GM23338 (cell line): ENCODE measurements at regions not wholly inside any gene's neighbourhood (a gene's known extent, or its start where the extent isn't known, plus 50 kb on each side); places are given as distances from the start of the nearest gene placed in this dataset.

ENCODE experiments used
- ATAC-seq: fragments of 200-7000 bp; cut with Tn5 transposase; 3 replicates; pipeline ENCODE4 v1.9.1; 2020
- DNase-seq: peaks from one replicate; pipeline ENCODE4 v3.0.0-alpha.2; 2015; ENCODE audit warnings: low spot score
- H2AFZ ChIP-seq: fragments of 200-600 bp; sonication (generic); 2 replicates; pipeline ENCODE4 v1.8.0; 2016; ENCODE audit warnings: antibody characterized with exemption, mild to moderate bottlenecking, moderate library complexity
- H3F3A ChIP-seq: fragments of 200-600 bp; sonication (generic); replicated peaks from 2 replicates; pipeline ENCODE4 v1.8.0; 2017; ENCODE audit warnings: antibody characterized with exemption, mixed run types, low read depth
- H3K27ac ChIP-seq: fragments of 200-600 bp; sonication (generic); 2 replicates; pipeline ENCODE4 v1.6.1; 2016; ENCODE audit warnings: low read depth
- H3K27me3 ChIP-seq: fragments of 200-600 bp; sonication (generic); 2 replicates; pipeline ENCODE4 v1.8.0; 2016; ENCODE audit warnings: mild to moderate bottlenecking, mixed run types, moderate library complexity; ENCODE audit not compliant: insufficient read depth
- H3K36me3 ChIP-seq: fragments of 200-600 bp; sonication (generic); 2 replicates; pipeline ENCODE4 v1.8.0; 2016; ENCODE audit warnings: mild to moderate bottlenecking; ENCODE audit not compliant: insufficient read depth
- H3K4me1 ChIP-seq: fragments of 200-600 bp; sonication (generic); 2 replicates; pipeline ENCODE4 v1.8.0; 2016; ENCODE audit warnings: mild to moderate bottlenecking, moderate library complexity; ENCODE audit not compliant: insufficient read depth
- H3K4me2 ChIP-seq: fragments of 200-600 bp; sonication (generic); 2 replicates; pipeline ENCODE4 v1.7.1; 2017; ENCODE audit warnings: mixed run types
- H3K4me3 ChIP-seq: fragments of 200-600 bp; sonication (generic); 2 replicates; pipeline ENCODE4 v1.6.1; 2016; ENCODE audit warnings: mixed run types
- H3K79me2 ChIP-seq: fragments of 200-600 bp; sonication (generic); replicated peaks from 2 replicates; pipeline ENCODE4 v1.8.0; 2017; ENCODE audit warnings: mild to moderate bottlenecking; ENCODE audit not compliant: insufficient read depth
- H3K9me2 ChIP-seq: fragments of 200-600 bp; sonication (generic); 2 replicates; pipeline ENCODE4 v1.8.0; 2017; ENCODE audit not compliant: insufficient read depth
- H4K20me1 ChIP-seq: fragments of 200-600 bp; sonication (generic); replicated peaks from 2 replicates; pipeline ENCODE4 v1.8.0; 2017; ENCODE audit warnings: mild to moderate bottlenecking; ENCODE audit not compliant: insufficient read depth
- H3K27ac Mint-ChIP-seq: 2 replicates; pipeline ENCODE4 v1.8.0; 2020; ENCODE audit warnings: inconsistent platforms, mild to moderate bottlenecking, moderate library complexity, mixed read lengths
- H3K27me3 Mint-ChIP-seq: 3 replicates; pipeline ENCODE4 v1.8.0; 2022; ENCODE audit warnings: low read depth, mild to moderate bottlenecking, moderate library complexity, mixed read lengths, inconsistent platforms; ENCODE audit not compliant: insufficient read depth, poor library complexity
- H3K36me3 Mint-ChIP-seq: 3 replicates; pipeline ENCODE4 v1.8.0; 2021; ENCODE audit warnings: low read depth, mild to moderate bottlenecking, inconsistent platforms, moderate library complexity, mixed read lengths
- H3K4me1 Mint-ChIP-seq: 3 replicates; pipeline ENCODE4 v1.8.0; 2020; ENCODE audit warnings: mild to moderate bottlenecking, inconsistent platforms, mixed read lengths
- H3K4me3 Mint-ChIP-seq: 3 replicates; pipeline ENCODE4 v1.8.0; 2021; ENCODE audit warnings: moderate library complexity, mild to moderate bottlenecking, inconsistent platforms, mixed read lengths
- H3K9me3 Mint-ChIP-seq: 3 replicates; pipeline ENCODE4 v1.8.0; 2020; ENCODE audit warnings: moderate library complexity, mild to moderate bottlenecking, inconsistent platforms, mixed read lengths
- ETS1 ChIP-seq: IDR thresholded peaks from 2 replicates; pipeline ENCODE4 v1.6.1; 2016; ENCODE audit warnings: antibody characterized with exemption
- JUNB ChIP-seq: IDR thresholded peaks from one replicate; pipeline ENCODE4 v1.6.1; 2016; ENCODE audit warnings: antibody characterized with exemption; ENCODE audit not compliant: unreplicated experiment
- NANOG ChIP-seq: IDR thresholded peaks from 2 replicates; pipeline ENCODE4 v1.6.1; 2016; ENCODE audit warnings: antibody characterized with exemption, borderline replicate concordance
- REST ChIP-seq: IDR thresholded peaks from one replicate; pipeline ENCODE4 v1.6.1; 2018; ENCODE audit warnings: antibody characterized with exemption; ENCODE audit not compliant: unreplicated experiment
- STAT1 ChIP-seq: IDR thresholded peaks from one replicate; pipeline ENCODE4 v1.6.1; 2016; ENCODE audit warnings: antibody characterized with exemption; ENCODE audit not compliant: unreplicated experiment
- ZNF114 ChIP-seq: fragments of 250-450 bp; sonication (Bioruptor Pico); IDR thresholded peaks from 2 replicates; pipeline ENCODE4 v1.5.0; 2020; ENCODE audit warnings: mild to moderate bottlenecking, moderate library complexity
- ZNF331 ChIP-seq: fragments of 250-450 bp; sonication (Bioruptor Pico); IDR thresholded peaks from 2 replicates; pipeline ENCODE4 v1.5.0; 2020; ENCODE audit warnings: low read depth, mild to moderate bottlenecking, moderate library complexity

- Histone ChIP-seq H3K27ac (no peak overlapping the region), H3F3A (no peaks in the 10 kb centered on the region), H4K20me1 (no peaks in the 10 kb centered on the region), H3K27me3 (no peaks in the 10 kb centered on the region), H3K4me1 (peaks cover 60% of the 10 kb centered on the region), H3K9me2 (0 out of 2 replicates have a peak, but pooled peaks cover 5% of the 10 kb centered on the region), H3K79me2 (no peaks in the 10 kb centered on the region), H3K4me3 (peak overlapping the region; percentile 25; the same call in 1 of the 2 replicates), H2AFZ (no peak overlapping the region), H3K36me3 (no peaks in the 10 kb centered on the region), H3K4me2 (peak overlapping the region; percentile 62)
- peaks cover 25% of the 10 kb centered on the region for H3K9me3 Mint-ChIP-seq
- peaks cover 23% of the 10 kb centered on the region for H3K36me3 Mint-ChIP-seq
- TF ChIP-seq ETS1, result no peak
- TF ChIP-seq JUNB, result no peak
- TF ChIP-seq NANOG, result peak; percentile 62
- no peak for TF ChIP-seq REST
- H3K27ac Mint-ChIP-seq, result peak overlapping the region; percentile 18; the same call in 1 of the 2 replicates
- peaks cover 58% of the 10 kb centered on the region for H3K4me1 Mint-ChIP-seq
- peaks cover 4% of the 10 kb centered on the region for H3K27me3 Mint-ChIP-seq
- DNase-seq, result no peak
- ATAC-seq, result no peak
- peak overlapping the region; percentile 35; the same call in 1 of the 3 replicates for H3K4me3 Mint-ChIP-seq
Observed at GRCh38 chr9:104260004-104260403, 165.9 kb downstream of the SMC2 start.

GRCh38 chr9:104263942-104264341 is 169.8 kb downstream of the SMC2 start:
- no peaks in the 10 kb centered on the region for H3K36me3 Mint-ChIP-seq
- peaks cover 6% of the 10 kb centered on the region; the same call in 2 of the 3 replicates for H3K9me3 Mint-ChIP-seq
- H3K4me1 Mint-ChIP-seq, result peaks cover 35% of the 10 kb centered on the region
- no peaks in the 10 kb centered on the region for H3F3A ChIP-seq
- DNase-seq (no peak), ATAC-seq (no peak)
- H3K79me2 ChIP-seq, result no peaks in the 10 kb centered on the region
- no peaks in the 10 kb centered on the region for H4K20me1 ChIP-seq
- H3K27me3 Mint-ChIP-seq, result no peaks in the 10 kb centered on the region
- no peak overlapping the region for H3K4me2 ChIP-seq
- peak overlapping the region; percentile 24; the same call in 1 of the 2 replicates for H2AFZ ChIP-seq
- H3K36me3 ChIP-seq, result no peaks in the 10 kb centered on the region
- H3K9me2 ChIP-seq, result 0 out of 2 replicates have a peak, but pooled peaks cover 5% of the 10 kb centered on the region
- H3K27ac Mint-ChIP-seq, result no peak overlapping the region
- no peak overlapping the region for H3K27ac ChIP-seq
- no peak overlapping the region for H3K4me3 ChIP-seq
- no peaks in the 10 kb centered on the region for H3K27me3 ChIP-seq
- no peak overlapping the region for H3K4me3 Mint-ChIP-seq
- peaks cover 34% of the 10 kb centered on the region for H3K4me1 ChIP-seq
- TF ChIP-seq ZNF114 (CRISPR knock-in tag) (no peak), REST (no peak), ZNF331 (CRISPR knock-in tag) (no peak), ETS1 (no peak), NANOG (no peak), JUNB (no peak), STAT1 (no peak)
